T47D (cell line): ENCODE measurements at regions not wholly inside any gene's neighbourhood (a gene's known extent, or its start where the extent isn't known, plus 50 kb on each side); places are given as distances from the start of the nearest gene placed in this dataset.
A peak's percentile ranks its signal among the peaks of the same experiment; 100 is the strongest.
"Not testable (repeated sequence)": the region's sequence is repeated elsewhere in the genome, so short reads cannot be mapped to it uniquely, and the experiment has no call there.

Experiments used
- DNase-seq, 2 experiments: peaks; one replicate each; pipeline versions ENCODE4 v3.0.0 to v3.0.0-alpha.2; 2011 to 2012; ENCODE audit warnings: low read depth in 1 of 2, low spot score in 1 of 2
- JUND ChIP-seq: IDR thresholded peaks from 2 replicates; pipeline ENCODE4 v1.6.1; 2012; ENCODE audit warnings: low read depth
- in situ Hi-C: cut with HindIII; loops from 2 replicates; pipeline ENCODE4 v1.10.0; 2016; ENCODE audit warnings: low sequenced_read_pairs, low pct_unique_long_range_greater_than_20kb

DNA sequence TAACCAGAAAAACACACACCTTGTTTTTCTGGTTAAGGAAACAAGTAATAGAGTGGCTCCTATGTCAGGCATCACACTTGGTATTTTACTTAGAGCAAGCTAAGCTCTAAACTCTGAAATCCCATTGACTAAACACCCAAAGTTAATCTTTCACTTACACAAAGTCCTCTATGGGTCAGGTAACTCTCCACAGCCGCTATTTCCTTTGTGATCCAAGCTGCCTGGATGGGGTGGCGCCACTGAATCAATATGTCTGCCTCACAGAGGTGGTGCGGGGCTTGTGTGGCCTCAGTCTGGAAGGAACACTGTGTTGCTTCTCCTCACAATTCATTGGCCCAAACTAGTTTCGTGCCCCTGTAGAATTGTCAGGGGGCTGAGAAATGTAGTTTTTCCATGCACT lies 160.0 kb upstream of the E2F7 start:
- no peak for TF ChIP-seq JUND
- in situ Hi-C loops, result no loop called here
- no peak for DNase-seq

DNA sequence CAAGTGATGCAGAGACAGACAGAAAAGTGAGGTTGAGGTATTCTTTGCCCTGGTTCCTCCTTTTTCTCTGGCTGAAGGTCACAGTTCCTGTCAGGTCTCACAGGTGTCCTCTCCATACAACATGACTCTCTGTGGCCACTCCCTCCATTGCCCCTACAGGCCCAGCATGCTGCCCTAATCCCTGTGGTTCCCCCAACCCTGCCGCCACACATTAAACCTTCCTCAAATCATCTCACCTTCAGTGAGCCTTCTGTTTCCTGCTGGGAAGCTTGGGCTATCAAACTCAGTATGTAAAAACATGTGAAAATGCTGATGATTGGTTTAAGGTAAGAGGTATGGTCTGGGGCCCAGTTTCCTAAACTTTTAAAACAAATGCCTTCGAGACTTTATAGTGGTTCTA lies 159.0 kb upstream of the E2F7 start:
- DNase-seq, result no peak
- in situ Hi-C loops, result no loop called here
- no peak for TF ChIP-seq JUND

DNA sequence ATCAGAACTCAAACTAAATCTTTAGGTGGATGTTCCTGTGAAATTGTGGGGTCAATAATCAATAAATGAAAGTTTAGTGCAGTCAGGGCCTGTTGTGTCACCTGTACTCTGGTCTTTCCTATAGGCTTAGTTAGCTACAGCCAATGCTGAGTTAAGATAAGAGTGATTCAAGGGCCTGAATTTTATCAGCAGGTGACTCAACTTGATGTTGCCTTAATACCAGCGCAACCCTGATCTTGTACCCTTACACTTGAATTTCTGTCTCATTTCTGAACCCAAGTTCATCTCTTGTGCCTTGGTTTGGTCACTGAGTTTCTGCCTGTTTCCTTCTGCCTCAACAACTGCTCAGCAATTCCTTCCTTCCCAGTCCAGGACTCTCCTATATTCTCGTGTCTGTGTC lies 157.0 kb upstream of the E2F7 start:
- TF ChIP-seq JUND, result no peak
- in situ Hi-C loops, result no loop called here
- DNase-seq, result no peak

DNA sequence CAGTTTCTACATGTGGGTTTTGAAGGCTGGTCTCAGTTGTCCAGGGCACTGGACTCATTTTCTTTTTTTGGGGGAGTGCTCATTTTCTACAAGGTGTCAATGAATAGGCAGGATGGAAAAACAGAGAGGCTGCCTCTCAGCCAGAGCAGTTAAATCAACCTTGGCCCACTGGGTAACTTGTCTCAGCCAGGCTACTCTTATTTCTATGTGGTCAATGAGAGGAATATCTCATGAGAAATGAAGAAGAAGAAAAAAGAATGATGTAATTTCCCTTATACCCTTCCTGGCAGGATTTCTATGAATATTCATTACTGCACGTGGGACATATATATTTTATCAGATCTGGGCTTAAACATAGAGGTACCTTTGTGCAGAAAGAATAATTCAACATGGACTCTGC lies 155.2 kb upstream of the E2F7 start:
- no peak for DNase-seq
- in situ Hi-C loops, result no loop called here

DNA sequence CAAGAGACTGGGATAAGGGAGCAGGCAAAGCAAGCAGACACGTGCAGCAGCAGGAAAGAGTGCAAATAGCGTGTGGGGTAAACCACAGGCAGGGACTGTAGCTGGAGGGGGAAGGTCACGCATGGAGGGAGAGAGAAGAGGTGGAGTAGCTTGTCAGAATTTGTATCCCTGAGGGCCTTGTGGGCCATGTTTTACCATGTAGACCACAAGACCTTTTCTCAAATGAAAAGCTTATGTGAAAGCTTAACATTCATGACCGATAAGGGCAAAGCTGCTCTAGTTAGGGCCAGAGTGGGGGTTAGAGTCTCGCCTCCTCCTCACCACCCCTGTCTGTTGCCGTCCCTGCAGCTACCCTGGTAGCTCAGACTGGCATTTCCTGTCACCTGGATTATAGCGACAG lies 152.9 kb upstream of the E2F7 start:
- TF ChIP-seq JUND, result no peak
- in situ Hi-C loops, result no loop called here
- DNase-seq, result no peak

More for the DNA sequence above, 155.2 kb upstream of the E2F7 start:
- no peak for TF ChIP-seq JUND

DNA sequence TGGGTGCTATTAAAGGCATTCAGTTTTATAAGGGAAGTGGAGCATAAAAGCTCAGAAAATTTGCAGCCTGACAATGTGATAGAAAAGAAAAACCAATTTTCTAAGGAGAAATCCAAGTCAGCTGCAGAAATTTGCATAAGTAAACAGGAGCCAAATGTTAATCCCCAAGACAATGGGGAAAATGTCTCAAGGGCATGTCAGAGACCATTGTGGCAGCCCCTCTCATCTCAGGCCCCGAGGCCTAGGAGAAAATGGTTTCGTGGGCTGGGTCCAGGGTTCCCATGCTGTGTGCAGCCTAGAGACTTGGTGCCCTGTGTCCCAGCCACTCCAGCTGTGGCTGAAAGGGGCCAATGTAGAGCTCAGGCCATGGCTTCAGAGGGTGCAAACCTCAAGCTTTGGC lies 150.8 kb upstream of the E2F7 start:
- in situ Hi-C loops, DNase-seq: not testable (repeated sequence)

DNA sequence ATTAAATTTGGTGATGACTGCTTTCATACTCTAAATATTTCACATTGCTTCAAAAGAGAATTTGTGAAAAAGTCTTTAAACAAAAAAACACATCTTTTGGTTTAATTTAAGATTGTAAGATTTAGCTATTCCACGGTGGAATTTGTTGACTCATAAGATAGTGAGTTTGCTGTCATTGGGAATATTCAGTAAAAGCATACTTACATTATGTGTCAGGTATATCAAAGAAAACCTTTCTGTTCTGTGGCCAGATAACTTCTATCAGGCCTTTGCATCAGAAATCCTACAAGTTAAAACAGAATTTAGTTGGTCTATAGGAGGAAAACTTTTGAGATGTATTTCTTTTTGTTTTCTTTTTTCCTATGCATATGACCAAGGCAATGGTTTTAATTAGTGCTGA lies 148.8 kb upstream of the E2F7 start:
- in situ Hi-C loops, result no loop called here
- no peak for DNase-seq
- no peak for TF ChIP-seq JUND

DNA sequence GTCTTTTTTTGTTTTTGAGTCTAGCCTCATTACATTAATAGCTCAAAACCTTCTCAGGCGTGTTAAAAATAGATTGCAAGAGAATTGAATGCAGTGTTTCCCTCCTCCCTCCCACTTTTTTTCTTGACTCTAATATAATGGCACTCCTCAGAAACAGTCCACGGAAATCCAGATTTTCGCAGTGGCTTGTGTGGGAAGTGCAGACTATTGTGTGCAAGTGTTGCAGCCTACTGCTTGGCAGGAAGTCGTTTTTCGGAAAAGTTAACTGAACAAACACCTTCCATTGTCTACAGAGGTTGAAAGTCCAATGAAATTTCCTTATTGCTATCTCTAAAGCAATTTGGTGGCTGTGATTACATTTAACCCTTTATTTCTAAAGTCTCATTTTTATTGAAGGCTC lies 147.9 kb upstream of the E2F7 start:
- in situ Hi-C loops, result no loop called here
- TF ChIP-seq JUND, result no peak
- DNase-seq, result no peak

DNA sequence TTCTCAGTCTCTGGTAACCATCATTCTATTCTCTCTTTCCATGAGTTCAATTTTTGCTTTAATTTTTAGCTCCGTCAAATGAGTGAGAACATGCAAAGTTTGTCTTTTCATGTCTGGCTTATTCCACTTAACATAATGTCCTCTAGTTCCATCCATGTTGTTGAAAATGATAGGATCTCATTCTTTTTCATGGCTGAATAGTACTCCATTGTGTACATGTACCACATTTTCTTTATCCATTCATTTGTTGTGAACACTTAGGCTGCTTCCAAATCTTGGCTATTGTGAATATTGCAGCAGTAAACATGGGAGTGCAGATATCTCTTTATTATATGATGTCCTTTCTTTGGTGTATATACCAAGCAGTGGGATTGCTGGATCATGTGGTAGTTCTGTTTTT lies 145.4 kb upstream of the E2F7 start:
- in situ Hi-C loops, result no loop called here
- no peak for DNase-seq
- no peak for TF ChIP-seq JUND

DNA sequence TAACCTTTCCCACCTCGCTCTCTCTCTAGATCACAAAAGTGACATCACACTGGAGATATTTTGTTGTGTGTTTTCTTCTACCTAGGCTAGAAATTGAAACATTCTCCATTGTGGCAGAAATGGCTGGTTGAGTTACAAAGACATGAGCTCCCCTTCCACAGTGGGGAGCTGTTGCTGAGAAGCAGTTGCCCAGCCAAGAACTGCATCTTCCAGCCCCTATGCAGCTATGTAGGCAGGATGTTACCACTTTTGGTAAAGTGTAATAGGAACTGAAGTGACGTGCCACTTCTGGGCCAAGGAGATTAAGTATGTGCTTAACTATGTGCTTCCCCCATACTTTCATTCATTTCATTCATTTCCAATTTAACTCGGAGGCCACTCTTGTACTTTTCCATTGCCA lies 138.7 kb upstream of the E2F7 start:
- in situ Hi-C loops, result no loop called here
- peak in 1 of 2 experiments; percentile 19 for DNase-seq
- no peak for TF ChIP-seq JUND

DNA sequence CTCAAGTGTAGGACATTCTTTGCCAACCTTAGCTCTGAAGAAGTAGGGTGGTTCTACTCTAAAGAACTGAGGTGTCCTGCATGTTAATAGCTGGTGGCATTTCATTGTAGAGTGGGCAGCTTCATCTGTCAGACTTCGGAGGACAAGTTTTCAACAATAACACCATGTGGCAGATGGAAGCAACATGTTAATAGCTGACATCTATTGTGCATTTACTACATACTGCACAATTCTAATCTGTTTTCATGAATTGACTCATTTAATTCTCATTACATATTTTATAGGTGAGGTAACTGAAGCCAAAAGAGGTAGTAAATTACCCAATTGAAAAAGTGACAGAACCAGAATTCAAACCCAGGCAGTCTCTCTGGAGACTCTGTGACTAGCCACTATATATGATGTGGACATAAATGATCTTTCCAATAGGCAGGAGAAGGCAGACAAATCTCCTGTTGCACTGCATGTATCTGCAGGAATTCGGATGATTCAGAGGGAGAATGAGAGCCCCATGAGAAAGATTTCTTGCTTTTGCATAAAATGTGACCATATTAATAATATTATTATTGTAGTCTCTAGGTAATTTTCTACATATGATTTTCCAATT lies 137.2 kb upstream of the E2F7 start:
- no peak for DNase-seq
- TF ChIP-seq JUND, result no peak
- in situ Hi-C loops, result no loop called here

DNA sequence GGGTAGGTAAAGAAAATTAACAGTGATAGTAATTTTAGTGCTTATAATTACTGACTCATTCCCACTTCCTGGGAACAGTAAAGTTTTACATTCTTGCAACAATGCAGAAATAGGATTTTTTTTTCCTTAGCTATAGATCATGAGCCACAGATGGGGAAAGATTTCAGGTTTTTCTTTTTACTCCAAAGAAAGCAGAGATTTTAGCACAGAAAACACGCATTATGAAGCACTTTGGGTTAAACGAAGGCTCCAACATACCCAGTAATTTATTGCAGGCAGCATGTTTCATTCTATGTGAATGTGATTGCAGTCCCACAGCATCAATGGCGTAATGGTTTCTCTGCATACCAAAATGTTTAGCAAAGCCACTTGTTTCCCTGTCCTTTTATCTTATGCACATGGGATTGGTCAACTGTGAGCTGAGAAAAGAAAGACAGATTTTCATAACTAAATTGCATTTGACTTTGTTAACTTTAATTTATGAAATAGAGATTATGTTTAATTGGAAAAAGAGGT lies 124.6 kb upstream of the E2F7 start:
- in situ Hi-C loops, result no loop called here
- no peak for DNase-seq
- TF ChIP-seq JUND, result no peak

DNA sequence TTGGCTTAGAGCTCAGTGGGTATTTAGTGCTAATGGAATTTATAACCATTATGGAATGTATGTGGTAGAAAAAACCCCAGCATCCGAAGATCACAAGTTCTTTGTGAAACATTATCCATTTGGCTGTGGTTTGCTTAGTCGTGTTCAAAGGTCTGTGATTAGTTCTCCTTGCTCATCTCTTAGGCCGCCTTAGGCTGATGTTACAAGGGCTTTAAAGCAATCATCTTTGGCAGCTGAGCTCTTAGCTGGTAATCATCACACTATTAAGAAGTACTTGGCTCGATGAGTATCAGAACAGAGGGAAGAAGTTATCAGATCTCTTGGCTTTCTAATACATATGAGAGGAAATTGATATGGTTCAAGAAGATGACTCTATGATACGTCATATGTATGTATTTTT lies 124.1 kb upstream of the E2F7 start:
- DNase-seq, result no peak
- in situ Hi-C loops, result no loop called here
- TF ChIP-seq JUND, result no peak

DNA sequence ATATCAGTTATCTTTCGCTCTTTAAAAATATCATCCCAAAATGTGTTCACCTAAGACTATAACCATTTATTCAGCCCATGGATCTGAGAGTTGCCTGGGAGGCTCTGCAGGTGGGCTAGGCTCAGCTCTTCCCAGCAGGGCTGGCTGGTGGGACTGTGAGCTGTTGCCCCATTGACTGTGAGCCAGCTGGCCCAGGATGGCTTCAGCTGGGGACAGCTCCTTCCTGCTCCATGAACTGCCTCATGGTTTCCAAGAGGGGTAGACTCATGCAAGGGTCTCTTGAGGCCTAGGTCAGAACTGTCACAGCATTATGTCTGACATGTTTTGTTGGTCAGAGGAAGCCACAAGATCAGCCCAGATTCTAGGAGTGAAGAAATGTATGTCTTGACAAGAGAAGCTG lies 114.1 kb upstream of the E2F7 start:
- DNase-seq, result no peak
- in situ Hi-C loops, result no loop called here
- no peak for TF ChIP-seq JUND
